ENCODE measurements at regions not wholly inside any gene's neighbourhood (a gene's known extent, or its start where the extent isn't known, plus 50 kb on each side); places are given as distances from the start of the nearest gene placed in this dataset.

DNA sequence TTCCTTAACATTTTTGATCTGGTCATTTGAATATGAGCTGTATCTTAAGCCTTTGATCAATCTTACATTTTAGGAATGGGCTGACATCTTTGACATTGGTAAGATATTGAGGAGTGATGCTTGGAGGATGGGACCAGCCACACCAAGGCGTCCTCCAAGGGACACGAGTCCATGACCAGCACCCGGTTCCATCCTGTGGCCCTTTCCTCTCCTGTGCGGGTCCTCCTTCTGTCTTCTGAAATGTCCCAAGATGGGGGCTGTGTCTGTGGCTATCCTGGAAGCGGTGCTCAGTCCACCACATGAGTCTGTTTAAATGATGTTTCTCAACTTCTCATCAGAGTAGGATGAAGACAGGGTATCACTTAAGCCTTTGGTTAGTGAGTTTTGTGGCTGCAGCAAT is 67.3 kb upstream of the SHH start:
- no peak for DNase-seq (ENCODE audit: low read depth, low spot score)
- H3K27ac ChIP-seq, result no peak overlapping the region

GRCh38 chr7:155878674-155879073 is 66.4 kb upstream of the SHH start:
- no peak for DNase-seq (ENCODE audit: low read depth, low spot score)
- H3K27ac ChIP-seq, result no peak overlapping the region

DNA sequence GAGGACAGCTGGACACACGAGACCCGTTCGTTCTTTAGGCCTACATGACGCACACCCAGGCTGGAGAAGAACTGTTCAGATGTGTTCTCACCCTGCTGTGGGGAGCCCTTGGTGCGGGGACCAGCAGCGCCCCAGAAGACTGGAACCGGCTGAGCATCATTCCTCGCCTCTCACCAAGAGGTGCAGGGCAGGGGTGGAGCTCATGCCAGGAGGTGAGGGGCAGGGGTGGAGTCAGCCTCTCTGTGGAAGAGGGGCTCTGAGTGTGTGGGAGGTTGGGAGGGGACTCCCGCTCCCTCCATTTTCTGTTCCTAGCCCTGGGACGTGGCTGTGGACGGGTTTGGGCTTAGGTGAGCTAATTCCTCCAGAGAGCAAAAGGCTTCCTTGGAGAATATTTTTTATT is 66.0 kb upstream of the SHH start:
- H3K27ac ChIP-seq, result no peak overlapping the region
- no peak for DNase-seq (ENCODE audit: low read depth, low spot score)

- no peak for DNase-seq (ENCODE audit: low read depth, low spot score)
- H3K27ac ChIP-seq, result no peak overlapping the region
Observed at GRCh38 chr7:155877167-155877566, 64.9 kb upstream of the SHH start.

DNA sequence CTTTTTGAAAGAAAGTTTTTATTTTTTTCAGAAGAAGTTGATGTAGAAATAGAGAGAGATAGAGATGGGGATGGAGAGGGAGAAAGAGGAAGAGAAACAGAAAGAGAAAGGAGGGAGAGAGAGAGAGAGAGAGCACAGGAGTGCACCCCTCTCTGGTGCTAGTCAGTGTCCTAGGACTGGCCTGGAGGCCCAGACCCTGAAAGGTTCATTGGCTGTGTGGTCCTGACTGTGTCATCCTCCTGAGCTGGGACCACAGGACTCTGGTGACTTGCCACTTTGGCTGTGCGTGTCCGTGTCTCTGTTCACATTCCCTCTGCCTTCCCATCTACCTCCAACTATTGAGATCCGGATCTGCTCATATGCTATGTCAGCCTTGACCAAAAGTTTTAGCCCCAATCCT is 62.1 kb upstream of the SHH start:
- H3K27ac ChIP-seq, result no peak overlapping the region
- DNase-seq (ENCODE audit: low read depth, low spot score), result no peak

- H3K27ac ChIP-seq, result no peak overlapping the region
- DNase-seq (ENCODE audit: low read depth, low spot score), result no peak
Observed at GRCh38 chr7:155874010-155874409, 61.7 kb upstream of the SHH start.

DNA sequence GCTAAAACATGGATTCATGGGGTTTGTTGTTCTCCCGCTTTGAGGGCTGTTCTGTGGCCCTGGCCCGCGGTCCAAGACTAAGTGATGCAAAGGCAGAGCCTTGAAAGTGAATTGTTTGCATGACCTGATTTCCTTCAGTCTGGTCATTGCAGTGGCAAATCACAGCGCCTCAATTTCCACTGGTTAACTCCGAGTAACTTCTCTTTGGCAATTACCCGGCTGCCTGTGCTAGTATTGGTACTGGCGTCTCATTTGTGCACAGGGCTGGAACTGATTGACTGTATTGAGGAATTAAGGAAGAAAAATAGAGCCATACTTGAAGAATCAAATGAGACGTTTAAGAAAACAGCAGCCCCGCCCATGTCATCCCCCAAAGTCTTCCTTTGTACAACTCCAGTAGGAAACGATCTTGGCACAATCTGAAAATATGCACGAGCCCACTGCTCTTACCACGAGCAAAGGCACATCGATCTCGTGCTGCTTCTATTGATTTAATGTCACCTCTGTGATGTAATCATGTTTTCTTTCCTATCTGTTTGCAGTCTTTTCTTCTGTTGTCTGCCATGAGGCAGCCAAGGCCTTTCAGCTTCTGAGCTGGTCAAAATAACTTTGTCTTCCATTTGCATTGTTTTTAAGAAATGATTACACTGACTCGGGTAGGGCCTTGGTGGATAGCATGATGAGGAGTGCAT is 60.6 kb upstream of the SHH start:
- no peak overlapping the region for H3K27ac ChIP-seq
- DNase-seq (ENCODE audit: low read depth, low spot score), result no peak

GRCh38 chr7:155871211-155871610 is 58.9 kb upstream of the SHH start:
- DNase-seq (ENCODE audit: low read depth, low spot score), result no peak
- H3K27ac ChIP-seq, result no peak overlapping the region

GRCh38 chr7:155870334-155871180 is 58.3 kb upstream of the SHH start:
- H3K27ac ChIP-seq, result no peak overlapping the region
- DNase-seq (ENCODE audit: low read depth, low spot score), result no peak

- no peak overlapping the region for H3K27ac ChIP-seq
- DNase-seq (ENCODE audit: low read depth, low spot score), result no peak
Observed at GRCh38 chr7:155869784-155870076, 57.5 kb upstream of the SHH start.

- no peak overlapping the region for H3K27ac ChIP-seq
- DNase-seq (ENCODE audit: low read depth, low spot score), result no peak
Observed at GRCh38 chr7:155868955-155869783, 56.9 kb upstream of the SHH start.

GRCh38 chr7:155867734-155868400 is 55.6 kb upstream of the SHH start:
- H3K27ac ChIP-seq, result no peak overlapping the region
- DNase-seq (ENCODE audit: low read depth, low spot score), result no peak

DNA sequence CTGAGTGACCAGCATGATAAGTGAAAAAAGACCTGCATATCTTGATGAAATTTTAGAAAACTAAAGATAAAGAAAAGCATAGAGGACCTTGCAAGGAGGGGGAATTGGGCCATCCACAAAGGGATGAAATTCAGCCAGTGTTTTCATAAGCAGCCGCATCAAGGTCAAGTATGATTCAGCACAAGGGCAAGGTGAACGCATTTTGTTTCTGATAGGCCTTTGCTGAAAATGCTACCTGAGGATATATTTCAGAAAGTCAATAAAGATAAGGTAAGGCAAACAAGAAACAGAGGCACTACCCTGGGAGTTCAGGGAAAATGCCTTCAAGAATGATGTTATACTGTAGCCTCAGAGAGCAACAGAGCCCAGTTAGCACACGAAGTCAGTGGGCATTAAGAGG is 55.0 kb upstream of the SHH start:
- no peak overlapping the region for H3K27ac ChIP-seq
- DNase-seq (ENCODE audit: low read depth, low spot score), result no peak

DNA sequence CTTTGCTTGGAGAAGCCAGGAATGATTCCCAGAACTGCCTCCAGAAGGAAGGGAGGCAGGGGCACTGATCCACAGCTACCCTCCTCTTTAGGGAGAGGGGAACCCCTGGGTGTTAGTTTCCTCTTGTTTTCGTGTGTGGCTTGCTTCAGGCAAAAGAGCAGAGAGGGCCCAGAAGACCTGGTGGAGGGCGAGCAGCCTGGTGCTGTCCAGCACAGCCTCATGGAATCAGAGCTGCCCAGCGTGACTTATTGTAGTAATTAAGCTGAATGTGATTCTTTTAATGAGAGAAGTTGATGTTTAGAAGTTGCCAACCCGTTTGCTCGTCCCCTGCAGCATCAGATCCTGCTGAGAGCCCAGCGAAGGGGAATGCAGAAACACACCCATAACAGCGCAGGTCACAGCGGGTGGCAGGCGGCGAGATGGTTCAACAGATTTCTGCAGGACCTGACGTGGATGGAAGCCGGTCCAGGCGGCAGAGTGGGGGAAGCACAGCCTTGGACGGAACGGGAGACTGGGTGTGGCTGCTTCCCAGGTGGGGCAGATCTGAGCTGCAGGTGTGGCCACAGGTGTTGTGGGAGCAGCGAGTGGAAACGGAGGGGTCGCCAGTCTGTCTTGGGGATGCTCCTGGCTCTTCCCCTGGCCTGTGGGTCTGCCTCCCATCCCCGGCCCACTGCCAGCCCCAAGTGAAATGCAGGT is 53.7 kb upstream of the SHH start:
- DNase-seq (ENCODE audit: low read depth, low spot score), result no peak
- H3K27ac ChIP-seq, result no peak overlapping the region

DNA sequence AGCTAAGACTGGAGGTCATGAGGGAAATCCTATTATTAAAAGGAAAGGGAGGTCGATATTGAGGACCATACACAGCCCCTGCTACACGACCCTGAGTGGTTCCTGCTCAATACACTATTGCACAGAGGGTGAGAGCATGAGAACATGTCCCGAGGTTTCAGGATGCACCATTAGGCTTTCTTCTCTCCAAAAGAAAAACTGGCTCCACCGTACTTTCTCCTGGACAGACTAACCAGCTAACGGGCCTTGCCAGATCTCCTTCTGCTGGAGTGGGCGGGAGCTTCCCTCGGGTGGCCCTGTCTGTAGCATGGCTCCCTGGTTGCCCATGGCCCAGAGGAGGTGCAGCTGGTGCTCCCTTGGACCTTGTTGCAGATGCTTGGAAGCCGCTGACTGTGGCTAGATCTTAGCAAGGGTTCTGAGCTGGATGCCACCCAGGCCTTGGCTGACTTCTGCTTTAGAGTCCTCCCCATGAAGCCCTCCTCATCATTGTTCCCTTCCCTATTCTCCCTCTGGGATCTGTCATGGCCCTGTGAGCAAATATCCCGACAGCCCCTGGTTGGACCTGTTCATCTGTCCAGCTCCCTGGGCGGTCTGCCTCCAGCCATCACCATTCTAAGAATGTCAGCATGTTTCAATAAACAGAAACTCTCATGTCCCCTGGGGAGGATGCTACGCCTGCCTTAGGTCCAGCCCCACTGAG is 52.9 kb upstream of the SHH start:
- DNase-seq (ENCODE audit: low read depth, low spot score), result no peak
- no peak overlapping the region for H3K27ac ChIP-seq

GRCh38 chr7:155864271-155864985 is 52.2 kb upstream of the SHH start:
- DNase-seq (ENCODE audit: low read depth, low spot score), result no peak
- no peak overlapping the region for H3K27ac ChIP-seq

DNA sequence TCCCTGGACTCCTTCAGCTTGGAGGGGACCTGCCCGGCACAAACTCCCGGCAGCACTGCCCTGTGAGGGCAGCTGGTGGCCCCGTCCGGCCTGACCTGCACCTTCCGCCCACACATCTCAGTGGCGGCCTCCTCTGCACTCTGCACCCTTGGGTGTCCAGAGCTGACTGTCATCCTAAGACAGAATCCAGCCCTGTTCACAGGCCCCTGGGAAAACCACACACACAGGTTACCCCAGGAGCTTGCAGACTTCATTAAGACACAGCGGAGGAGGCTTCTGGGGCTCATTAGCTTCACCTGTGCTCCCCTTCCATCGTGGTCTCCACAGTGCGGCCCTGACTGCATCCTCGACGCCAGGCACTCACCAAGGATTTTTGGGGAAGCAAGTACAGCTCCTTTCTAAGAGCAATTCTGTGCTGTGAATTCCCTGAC is 51.5 kb upstream of the SHH start:
- DNase-seq (ENCODE audit: low read depth, low spot score), result no peak
- no peak overlapping the region for H3K27ac ChIP-seq

- no peak for DNase-seq (ENCODE audit: low read depth, low spot score)
- H3K27ac ChIP-seq, result no peak overlapping the region
Observed at GRCh38 chr7:155862123-155862892, 50.0 kb upstream of the SHH start.
